Mesenchymal stem cell (in vitro differentiated cells and primary cell): ENCODE measurements at regions not wholly inside any gene's neighbourhood (a gene's known extent, or its start where the extent isn't known, plus 50 kb on each side); places are given as distances from the start of the nearest gene placed in this dataset.
A peak's percentile ranks its signal among the peaks of the same experiment; 100 is the strongest.

Source experiments
- DNase-seq: peaks from one replicate; pipeline ENCODE4 v3.0.0-alpha.2; 2013
- H2AFZ ChIP-seq: one replicate; pipeline ENCODE4 v1.6.1; 2013; ENCODE audit warnings: low read depth, mild to moderate bottlenecking, control low read depth, inconsistent platforms, low read length, moderate library complexity
- H2AK5ac ChIP-seq: 2 replicates; pipeline ENCODE4 v1.6.1; 2013; ENCODE audit warnings: low read length, moderate library complexity, mild to moderate bottlenecking, inconsistent platforms; ENCODE audit not compliant: severe bottlenecking
- H2BK120ac ChIP-seq: one replicate; pipeline ENCODE4 v1.6.1; 2013; ENCODE audit warnings: low read depth, mild to moderate bottlenecking, inconsistent platforms, low read length, moderate library complexity
- H2BK12ac ChIP-seq, 2 experiments: one replicate each; pipeline ENCODE4 v1.6.1; 2013; ENCODE audit warnings: inconsistent platforms in 2 of 2, low read length in 2 of 2, mild to moderate bottlenecking in 2 of 2, moderate library complexity in 2 of 2, control low read depth in 1 of 2
- H2BK15ac ChIP-seq: one replicate; pipeline ENCODE4 v1.6.1; 2013; ENCODE audit warnings: mild to moderate bottlenecking, low read depth, inconsistent platforms; ENCODE audit not compliant: poor library complexity, severe bottlenecking
- H2BK5ac ChIP-seq: 2 replicates; pipeline ENCODE4 v1.6.1; 2013; ENCODE audit warnings: low read depth, mild to moderate bottlenecking, low read length, control low read depth, inconsistent platforms; ENCODE audit not compliant: poor library complexity, severe bottlenecking
- H3K14ac ChIP-seq, 2 experiments: one replicate each; pipeline ENCODE4 v1.6.1; 2013; ENCODE audit warnings: inconsistent platforms in 2 of 2, low read length in 2 of 2, control low read depth in 1 of 2, mild to moderate bottlenecking in 1 of 2, moderate library complexity in 1 of 2
- H3K18ac ChIP-seq, 2 experiments: one replicate each; pipeline ENCODE4 v1.6.1; 2013; ENCODE audit warnings: inconsistent platforms in 2 of 2, low read length in 2 of 2, control low read depth in 1 of 2, low read depth in 1 of 2, mild to moderate bottlenecking in 1 of 2
- H3K23ac ChIP-seq, 2 experiments: one replicate each; pipeline ENCODE4 v1.6.1; 2013; ENCODE audit warnings: inconsistent platforms in 2 of 2, low read length in 2 of 2, mild to moderate bottlenecking in 2 of 2, moderate library complexity in 2 of 2, control low read depth in 1 of 2
- H3K27ac ChIP-seq: 2 replicates; pipeline ENCODE4 v1.5.1; 2013; ENCODE audit warnings: mild to moderate bottlenecking, moderate library complexity, low read length, control low read depth, inconsistent platforms; ENCODE audit not compliant: poor library complexity, severe bottlenecking
- H3K27me3 ChIP-seq, 2 experiments: 2 replicates each; pipeline versions ENCODE4 v1.6.1 to v1.7.0; 2013; ENCODE audit warnings: low read length in 2 of 2, mild to moderate bottlenecking in 2 of 2, moderate library complexity in 2 of 2, control low read depth in 1 of 2, inconsistent platforms in 1 of 2; ENCODE audit not compliant: control insufficient read depth in 1 of 2, insufficient read depth in 1 of 2
- H3K36me3 ChIP-seq, 2 experiments: 2 replicates each; pipeline versions ENCODE4 v1.6.1 to v1.7.0; 2013; ENCODE audit warnings: low read length in 2 of 2, control low read depth in 1 of 2, inconsistent platforms in 1 of 2, low read depth in 1 of 2, mild to moderate bottlenecking in 1 of 2; ENCODE audit not compliant: insufficient read depth in 2 of 2, control insufficient read depth in 1 of 2
- H3K4ac ChIP-seq, 2 experiments: one replicate each; pipeline ENCODE4 v1.6.1; 2013; ENCODE audit warnings: inconsistent platforms in 2 of 2, low read length in 2 of 2, mild to moderate bottlenecking in 2 of 2, moderate library complexity in 2 of 2, control low read depth in 1 of 2, low read depth in 1 of 2
- H3K4me1 ChIP-seq: 2 replicates; pipeline ENCODE4 v1.6.1; 2013; ENCODE audit warnings: low read depth, low read length, control low read depth; ENCODE audit not compliant: control insufficient read depth, insufficient read depth
- H3K4me2 ChIP-seq: 2 replicates; pipeline ENCODE4 v1.6.1; 2013; ENCODE audit warnings: low read length, mild to moderate bottlenecking, inconsistent platforms; ENCODE audit not compliant: poor library complexity, severe bottlenecking
- H3K4me3 ChIP-seq, 2 experiments: 2 replicates each; pipeline versions ENCODE4 v1.5.1 to v1.7.0; 2013; ENCODE audit warnings: low read length in 2 of 2, mild to moderate bottlenecking in 2 of 2, control low read depth in 1 of 2, low read depth in 1 of 2; ENCODE audit not compliant: insufficient read depth in 1 of 2
- H3K79me1 ChIP-seq: replicated peaks from 2 replicates; pipeline ENCODE4 v1.6.1; 2013; ENCODE audit warnings: mild to moderate bottlenecking, control low read depth, low read length, inconsistent platforms; ENCODE audit not compliant: poor library complexity, severe bottlenecking
- H3K9ac ChIP-seq: 2 replicates; pipeline ENCODE4 v1.7.0; 2013; ENCODE audit warnings: mild to moderate bottlenecking, low read length, moderate library complexity
- H3K9me3 ChIP-seq: 2 replicates; pipeline ENCODE4 v1.7.0; 2013; ENCODE audit warnings: mild to moderate bottlenecking, low read length; ENCODE audit not compliant: control insufficient read depth
- H4K8ac ChIP-seq: one replicate; pipeline ENCODE4 v1.6.1; 2013; ENCODE audit warnings: inconsistent platforms, mild to moderate bottlenecking, low read length, moderate library complexity
- H4K91ac ChIP-seq: one replicate; pipeline ENCODE4 v1.6.1; 2013; ENCODE audit warnings: mild to moderate bottlenecking, low read length, inconsistent platforms
- WGBS: methylation state at CpG from one replicate; pipeline ENCODE4 v1.1.7; 2013; ENCODE audit warnings: mixed read lengths; 5-methylcytosine and 5-hydroxymethylcytosine counted together

DNA sequence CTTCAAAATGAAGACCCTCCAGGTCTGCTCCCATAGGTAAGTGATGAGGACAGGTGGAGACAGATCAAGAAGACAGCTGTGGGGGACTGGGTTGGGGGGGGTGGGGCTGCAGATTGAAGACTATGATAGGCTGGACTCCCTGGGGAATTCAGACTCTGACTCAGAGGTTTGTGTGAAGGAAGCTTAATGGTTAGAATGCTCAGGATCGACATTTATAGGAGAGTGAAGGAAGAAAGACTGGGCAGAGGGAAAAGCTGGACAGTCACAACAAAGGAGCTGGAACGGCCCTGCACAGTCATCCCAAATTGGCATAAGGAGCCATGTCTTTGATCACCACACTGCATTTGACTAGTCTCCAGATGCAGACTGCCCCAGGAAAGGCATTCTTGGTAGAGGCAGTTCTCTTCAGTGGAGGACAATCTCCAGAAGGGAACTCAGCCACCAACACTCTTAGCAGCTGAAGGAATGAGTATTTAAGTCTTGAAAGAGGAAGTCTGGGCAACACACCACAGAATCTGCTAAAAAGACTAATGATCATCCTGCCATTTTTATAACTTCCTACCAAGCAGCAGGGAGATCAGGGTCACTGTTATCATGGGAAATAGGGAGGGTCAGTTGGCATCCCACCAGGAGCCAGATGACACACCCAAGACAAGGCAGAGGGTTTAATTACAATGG, 120.0 kb upstream of the ZC3H11B start:
- H3K18ac ChIP-seq = no peak overlapping the region
- H3K9me3 ChIP-seq = peaks cover 11% of the 10 kb centered on the region
- no peak overlapping the region for H3K14ac ChIP-seq
- no peak overlapping the region for H2BK120ac ChIP-seq
- no peak overlapping the region for H3K4me2 ChIP-seq
- H2BK15ac ChIP-seq = no peak overlapping the region
- no peak overlapping the region for H3K27ac ChIP-seq
- no peak overlapping the region for H3K9ac ChIP-seq
- H3K4me3 ChIP-seq = no peak overlapping the region
- H3K36me3 ChIP-seq = no peaks in the 10 kb centered on the region
- H3K4me1 ChIP-seq = no peaks in the 10 kb centered on the region
- H4K91ac ChIP-seq = no peak overlapping the region
- 89% methylated on average over 2 of the region's 2 CpGs for WGBS
- H2AK5ac ChIP-seq = no peak overlapping the region
- no peaks in the 10 kb centered on the region for H3K79me1 ChIP-seq
- H4K8ac ChIP-seq = no peak overlapping the region
- no peak overlapping the region for H2BK5ac ChIP-seq
- no peak overlapping the region for H2BK12ac ChIP-seq
- H2AFZ ChIP-seq = no peak overlapping the region
- H3K27me3 ChIP-seq = no peaks in the 10 kb centered on the region
- no peak overlapping the region for H3K4ac ChIP-seq
- DNase-seq = no peak
- no peak overlapping the region for H3K23ac ChIP-seq

- H2BK12ac ChIP-seq = no peak overlapping the region
- H2BK15ac ChIP-seq = no peak overlapping the region
- no peak overlapping the region for H3K27ac ChIP-seq
- H4K91ac ChIP-seq = no peak overlapping the region
- no peaks in the 10 kb centered on the region for H3K27me3 ChIP-seq
- no peak overlapping the region for H2BK5ac ChIP-seq
- 94% methylated on average over 2 of the region's 2 CpGs for WGBS
- no peak overlapping the region for H4K8ac ChIP-seq
- H2AFZ ChIP-seq = no peak overlapping the region
- H3K4me1 ChIP-seq = no peaks in the 10 kb centered on the region
- H2AK5ac ChIP-seq = no peak overlapping the region
- H3K36me3 ChIP-seq = no peaks in the 10 kb centered on the region
- no peak overlapping the region for H3K4me2 ChIP-seq
- H2BK120ac ChIP-seq = no peak overlapping the region
- no peak overlapping the region for H3K9ac ChIP-seq
- no peak overlapping the region for H3K23ac ChIP-seq
- H3K4ac ChIP-seq = no peak overlapping the region
- peaks cover 17% of the 10 kb centered on the region for H3K9me3 ChIP-seq
- H3K14ac ChIP-seq = no peak overlapping the region
- no peak overlapping the region for H3K18ac ChIP-seq
- no peak overlapping the region for H3K4me3 ChIP-seq
- no peak for DNase-seq
- H3K79me1 ChIP-seq = no peaks in the 10 kb centered on the region
Observed at GRCh38 chr1:219731771-219732170, 118.9 kb upstream of the ZC3H11B start.

GRCh38 chr1:219726480-219727272, 113.8 kb upstream of the ZC3H11B start:
- H3K14ac ChIP-seq = no peak overlapping the region
- H3K4ac ChIP-seq = no peak overlapping the region
- no peak overlapping the region for H3K9ac ChIP-seq
- H2AK5ac ChIP-seq = no peak overlapping the region
- no CpG with 5 or more reads among the region's 1 CpG for WGBS
- no peak overlapping the region for H2BK15ac ChIP-seq
- H3K23ac ChIP-seq = no peak overlapping the region
- H3K9me3 ChIP-seq = peaks cover 41% of the 10 kb centered on the region
- no peak overlapping the region for H3K4me2 ChIP-seq
- no peak overlapping the region for H4K8ac ChIP-seq
- no peaks in the 10 kb centered on the region for H3K4me1 ChIP-seq
- DNase-seq = no peak
- no peaks in the 10 kb centered on the region for H3K79me1 ChIP-seq
- H3K18ac ChIP-seq = no peak overlapping the region
- no peaks in the 10 kb centered on the region for H3K27me3 ChIP-seq
- no peak overlapping the region for H3K27ac ChIP-seq
- no peak overlapping the region for H2AFZ ChIP-seq
- H3K4me3 ChIP-seq = no peak overlapping the region
- no peaks in the 10 kb centered on the region for H3K36me3 ChIP-seq
- no peak overlapping the region for H2BK5ac ChIP-seq
- H2BK12ac ChIP-seq = no peak overlapping the region
- no peak overlapping the region for H2BK120ac ChIP-seq
- H4K91ac ChIP-seq = no peak overlapping the region

DNA sequence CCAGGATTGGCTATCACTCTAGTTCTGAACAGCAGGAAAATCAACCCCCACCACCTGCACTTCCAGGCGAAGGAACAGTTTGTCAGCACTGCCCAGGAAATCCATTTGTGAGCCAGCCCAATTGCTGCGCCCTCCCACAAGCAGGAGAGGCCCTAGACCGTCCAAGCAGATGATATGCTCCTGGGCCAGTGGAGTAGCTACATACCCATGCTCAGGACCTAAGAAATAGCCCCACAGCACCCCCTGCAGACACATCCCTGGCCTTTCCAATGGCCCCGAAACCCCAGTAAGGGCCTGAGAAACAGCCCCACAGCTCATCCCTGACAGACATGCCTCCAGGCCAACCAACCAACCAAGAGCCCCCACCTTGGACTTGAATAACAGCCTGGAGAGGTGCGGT, 111.5 kb upstream of the ZC3H11B start:
- H2BK15ac ChIP-seq = no peak overlapping the region
- no peak overlapping the region for H4K8ac ChIP-seq
- H3K36me3 ChIP-seq = no peaks in the 10 kb centered on the region
- H3K4ac ChIP-seq = no peak overlapping the region
- 77% methylated on average over 5 of the region's 5 CpGs for WGBS
- H2BK5ac ChIP-seq = no peak overlapping the region
- no peak overlapping the region for H4K91ac ChIP-seq
- no peak overlapping the region for H3K23ac ChIP-seq
- no peaks in the 10 kb centered on the region for H3K27me3 ChIP-seq
- peak overlapping the region in 1 of 2 experiments; percentile 86 for H3K14ac ChIP-seq
- H3K9ac ChIP-seq = no peak overlapping the region
- no peak overlapping the region for H3K27ac ChIP-seq
- H2BK120ac ChIP-seq = no peak overlapping the region
- DNase-seq = no peak
- no peaks in the 10 kb centered on the region for H3K4me1 ChIP-seq
- no peak overlapping the region for H2AFZ ChIP-seq
- H3K4me2 ChIP-seq = no peak overlapping the region
- H2BK12ac ChIP-seq = no peak overlapping the region
- no peak overlapping the region for H3K18ac ChIP-seq
- H3K4me3 ChIP-seq = no peak overlapping the region
- no peaks in the 10 kb centered on the region for H3K79me1 ChIP-seq
- H2AK5ac ChIP-seq = no peak overlapping the region
- peaks cover 34% of the 10 kb centered on the region for H3K9me3 ChIP-seq
